NCI-H2107 treated with DMSO at 0.1 percent for 48 hours (cell line): ENCODE measurements at regions not wholly inside any gene's neighbourhood (a gene's known extent, or its start where the extent isn't known, plus 50 kb on each side); places are given as distances from the start of the nearest gene placed in this dataset.
"Not testable (repeated sequence)": the region's sequence is repeated elsewhere in the genome, so short reads cannot be mapped to it uniquely, and the experiment has no call there.

Experiments
- DNase-seq: peaks from one replicate; lab custom pipeline; 2025; ENCODE audit not compliant: unreplicated experiment; lab: John Stamatoyannopoulos, UW

GRCh38 chr12:65728455-65728847, 95.8 kb upstream of the HMGA2 start:
- no peak for DNase-seq

- DNase-seq, result no peak
Observed at GRCh38 chr12:65728848-65729793, 95.2 kb upstream of the HMGA2 start.

- no peak for DNase-seq
Observed at GRCh38 chr12:65731771-65732170, 92.5 kb upstream of the HMGA2 start.

- DNase-seq, result not testable (repeated sequence)
Observed at GRCh38 chr12:65733643-65734042, 90.6 kb upstream of the HMGA2 start.

GRCh38 chr12:65734226-65734625, 90.1 kb upstream of the HMGA2 start:
- no peak for DNase-seq

- no peak for DNase-seq
Observed at GRCh38 chr12:65739606-65740005, 84.7 kb upstream of the HMGA2 start.

- no peak for DNase-seq
Observed at GRCh38 chr12:65740506-65740872, 83.8 kb upstream of the HMGA2 start.

- no peak for DNase-seq
Observed at GRCh38 chr12:65740873-65741600, 83.2 kb upstream of the HMGA2 start.

- DNase-seq, result no peak
Observed at GRCh38 chr12:65741656-65742017, 82.6 kb upstream of the HMGA2 start.

GRCh38 chr12:65742018-65743010, 82.0 kb upstream of the HMGA2 start:
- DNase-seq, result no peak

- DNase-seq, result not testable (repeated sequence)
Observed at GRCh38 chr12:65744236-65744840, 79.9 kb upstream of the HMGA2 start.

- DNase-seq, result no peak
Observed at GRCh38 chr12:65747338-65747737, 76.9 kb upstream of the HMGA2 start.

- no peak for DNase-seq
Observed at GRCh38 chr12:65748332-65748731, 76.0 kb upstream of the HMGA2 start.

GRCh38 chr12:65754290-65754689, 70.0 kb upstream of the HMGA2 start:
- no peak for DNase-seq

GRCh38 chr12:65754744-65755595, 69.3 kb upstream of the HMGA2 start:
- DNase-seq, result no peak

GRCh38 chr12:65755596-65755978, 68.7 kb upstream of the HMGA2 start:
- no peak for DNase-seq

- DNase-seq, result no peak
Observed at GRCh38 chr12:65756267-65756666, 68.0 kb upstream of the HMGA2 start.

- no peak for DNase-seq
Observed at GRCh38 chr12:65756956-65757511, 67.2 kb upstream of the HMGA2 start.

- no peak for DNase-seq
Observed at GRCh38 chr12:65758401-65758800, 65.9 kb upstream of the HMGA2 start.
